Ecto neural progenitor cell (in vitro differentiated cells): ENCODE measurements at regions not wholly inside any gene's neighbourhood (a gene's known extent, or its start where the extent isn't known, plus 50 kb on each side); places are given as distances from the start of the nearest gene placed in this dataset.

Source experiments
- DNase-seq: peaks from one replicate; pipeline ENCODE4 v3.0.0-alpha.2; 2018; ENCODE audit warnings: low spot score

- DNase-seq = no peak
These were observed 145.2 kb downstream of the DNAJB6 start for GRCh38 chr7:157482025-157482424.

- no peak for DNase-seq
These were observed 145.8 kb downstream of the DNAJB6 start for GRCh38 chr7:157482517-157483087.

- no peak for DNase-seq
These were observed 146.7 kb downstream of the DNAJB6 start for GRCh38 chr7:157483515-157483914.

- no peak for DNase-seq
These were observed 147.2 kb downstream of the DNAJB6 start for GRCh38 chr7:157483971-157484410.

- DNase-seq = no peak
These were observed 147.7 kb downstream of the DNAJB6 start for GRCh38 chr7:157484411-157485081.

- peak; percentile 31 for DNase-seq
These were observed 148.6 kb downstream of the DNAJB6 start for GRCh38 chr7:157485361-157485831.

- DNase-seq = peak; percentile 30
These were observed 149.4 kb downstream of the DNAJB6 start for GRCh38 chr7:157486007-157486755.

- DNase-seq = peak; percentile 29
These were observed 150.4 kb downstream of the DNAJB6 start for GRCh38 chr7:157487046-157487770.

GRCh38 chr7:157488281-157488680 is 151.5 kb downstream of the DNAJB6 start:
- DNase-seq = peak; percentile 39

GRCh38 chr7:157488966-157489365 is 152.2 kb downstream of the DNAJB6 start:
- DNase-seq = peak; percentile 29
